ENCODE measurements at regions not wholly inside any gene's neighbourhood (a gene's known extent, or its start where the extent isn't known, plus 50 kb on each side); places are given as distances from the start of the nearest gene placed in this dataset.

DNA sequence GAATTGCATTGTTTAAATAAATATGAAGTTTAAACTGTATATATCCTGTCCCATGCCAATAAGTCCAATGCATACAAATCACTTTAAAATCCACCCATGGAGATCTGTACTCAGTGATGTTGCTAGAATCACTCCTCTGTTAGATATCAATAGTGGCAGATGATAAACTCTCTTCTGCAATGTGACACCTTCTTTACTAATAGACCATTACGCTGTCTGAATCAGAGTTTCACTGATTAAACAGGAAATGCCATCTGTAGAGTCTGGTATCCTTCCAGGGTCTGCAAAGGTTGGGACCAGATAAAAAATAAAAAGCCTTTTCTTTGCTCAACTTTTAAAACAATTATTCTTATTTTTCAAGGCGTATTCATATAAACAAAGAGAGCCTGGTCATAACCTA, 134.5 kb downstream of the EDN3 start:
- Histone ChIP-seq H3K4me3 (ENCODE audit: insufficient read depth, low read depth, low read length) (no peak overlapping the region), H3K36me3 (replicated peaks; ENCODE audit: control insufficient read depth, insufficient read depth, low read length) (no peaks in the 10 kb centered on the region), H3K27me3 (ENCODE audit: control insufficient read depth, insufficient read depth, low read length) (no peaks in the 10 kb centered on the region)
- DNase-seq, result no peak

DNA sequence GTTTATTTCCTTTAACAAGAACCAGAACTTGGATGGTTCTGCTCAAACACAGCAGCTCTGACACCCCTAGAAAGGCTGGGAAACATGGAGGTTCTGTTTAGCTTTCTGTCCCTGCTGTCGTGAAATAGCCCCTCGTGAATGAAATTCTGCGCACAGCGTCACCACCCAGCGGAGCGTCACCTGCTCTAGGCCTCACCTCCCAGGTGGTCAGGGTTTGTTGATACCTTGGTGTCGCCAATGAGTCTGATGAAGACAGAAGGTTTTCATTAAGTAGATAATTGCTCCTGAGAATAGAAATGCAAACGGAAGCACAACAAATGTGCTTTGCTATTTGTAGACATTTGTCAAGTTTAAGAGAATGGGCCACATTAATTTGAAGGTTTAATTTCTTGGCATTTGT, 135.1 kb downstream of the EDN3 start:
- Histone ChIP-seq H3K27me3 (ENCODE audit: control insufficient read depth, insufficient read depth, low read length) (no peaks in the 10 kb centered on the region), H3K36me3 (replicated peaks; ENCODE audit: control insufficient read depth, insufficient read depth, low read length) (no peaks in the 10 kb centered on the region), H3K4me3 (ENCODE audit: insufficient read depth, low read depth, low read length) (no peak overlapping the region)
- no peak for DNase-seq

DNA sequence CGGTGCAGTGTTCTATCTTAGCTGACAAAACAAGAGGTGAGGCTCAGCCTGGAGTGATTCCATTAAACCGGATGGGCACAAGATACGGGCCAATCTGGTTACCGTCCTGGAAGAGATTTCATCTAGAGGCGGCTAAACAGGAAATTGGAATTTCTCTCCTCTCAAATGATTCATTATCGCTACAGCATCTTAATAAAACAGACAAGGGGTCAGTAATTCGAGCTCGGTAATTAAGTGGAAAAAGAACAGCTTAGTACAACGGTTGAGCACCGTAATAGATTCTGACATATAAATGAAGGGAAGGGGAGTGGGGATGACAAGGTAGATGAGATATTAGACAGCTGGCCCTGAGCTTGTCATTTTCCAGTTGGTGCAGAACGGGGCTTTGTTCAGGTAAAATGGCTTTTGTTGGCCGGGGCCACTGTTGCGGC, 137.2 kb downstream of the EDN3 start:
- no peaks in the 10 kb centered on the region for H3K36me3 ChIP-seq (replicated peaks; ENCODE audit: control insufficient read depth, insufficient read depth, low read length)
- H3K4me3 ChIP-seq (ENCODE audit: insufficient read depth, low read depth, low read length), result no peak overlapping the region
- H3K27me3 ChIP-seq (ENCODE audit: control insufficient read depth, insufficient read depth, low read length), result no peaks in the 10 kb centered on the region
- DNase-seq, result no peak

DNA sequence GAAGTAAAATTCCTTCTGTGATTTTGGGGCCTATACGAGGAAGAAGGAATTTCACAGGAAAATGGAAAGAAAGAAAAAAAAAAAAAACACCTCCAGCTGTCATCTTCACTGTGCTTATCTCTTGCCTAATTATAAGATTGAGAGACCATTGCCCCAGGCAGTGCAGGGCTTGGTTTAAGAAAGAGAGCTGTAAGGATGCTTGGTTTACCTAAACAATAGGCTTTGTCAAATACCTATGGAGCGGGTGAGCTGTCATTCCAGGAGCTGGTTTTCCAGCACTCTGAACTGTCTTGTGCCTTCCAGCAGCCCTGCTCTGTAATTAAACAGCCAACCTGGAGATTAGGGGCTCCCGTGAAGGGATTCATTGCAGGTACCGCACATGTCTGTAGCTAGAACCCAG, 137.8 kb downstream of the EDN3 start:
- H3K27me3 ChIP-seq (ENCODE audit: control insufficient read depth, insufficient read depth, low read length), result no peaks in the 10 kb centered on the region
- no peak for DNase-seq
- H3K36me3 ChIP-seq (replicated peaks; ENCODE audit: control insufficient read depth, insufficient read depth, low read length), result no peaks in the 10 kb centered on the region
- no peak overlapping the region for H3K4me3 ChIP-seq (ENCODE audit: insufficient read depth, low read depth, low read length)

DNA sequence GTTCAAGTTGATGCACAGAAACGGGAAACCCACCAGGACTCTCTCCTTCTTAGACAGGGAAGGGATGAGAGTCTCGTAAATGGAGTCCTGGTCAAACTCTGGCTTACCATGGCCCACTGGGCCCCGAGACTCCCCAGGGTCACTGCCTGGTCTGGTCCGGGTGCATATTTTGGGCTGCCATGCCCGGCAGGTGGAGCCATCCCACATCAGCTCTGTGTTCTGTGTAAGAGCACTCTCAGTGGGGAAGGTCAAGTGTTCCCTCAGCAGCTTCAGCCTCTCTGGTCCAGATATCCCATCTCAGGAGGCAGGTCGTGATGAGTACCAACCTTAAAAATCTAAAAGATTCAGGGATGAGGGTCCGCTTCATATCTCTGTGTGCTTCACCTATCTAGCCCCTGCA, 138.8 kb downstream of the EDN3 start:
- Histone ChIP-seq H3K36me3 (replicated peaks; ENCODE audit: control insufficient read depth, insufficient read depth, low read length) (no peaks in the 10 kb centered on the region), H3K27me3 (ENCODE audit: control insufficient read depth, insufficient read depth, low read length) (no peaks in the 10 kb centered on the region), H3K4me3 (ENCODE audit: insufficient read depth, low read depth, low read length) (no peak overlapping the region)
- no peak for DNase-seq

DNA sequence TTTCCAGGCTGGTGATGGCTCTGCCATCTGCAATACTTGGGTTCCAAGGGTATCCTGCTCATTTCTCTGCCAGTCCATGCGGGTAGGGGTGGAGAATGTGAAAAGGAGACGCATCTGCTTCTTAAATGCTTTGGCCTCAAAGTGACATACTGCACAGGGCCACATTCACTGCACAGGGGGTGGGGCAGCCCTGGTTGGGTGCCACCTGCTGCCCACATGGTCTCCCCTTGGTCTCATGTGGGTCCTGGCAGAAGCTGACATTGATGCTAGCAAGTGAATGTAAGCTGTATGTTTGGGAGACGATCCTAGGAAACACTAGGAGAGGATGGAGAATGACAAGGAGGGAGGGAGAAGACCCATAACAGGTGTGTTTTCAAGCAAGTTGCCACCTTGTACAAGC, 140.9 kb downstream of the EDN3 start:
- Histone ChIP-seq H3K27me3 (ENCODE audit: control insufficient read depth, insufficient read depth, low read length) (no peaks in the 10 kb centered on the region), H3K4me3 (ENCODE audit: insufficient read depth, low read depth, low read length) (no peak overlapping the region), H3K36me3 (replicated peaks; ENCODE audit: control insufficient read depth, insufficient read depth, low read length) (no peaks in the 10 kb centered on the region)
- no peak for DNase-seq

DNA sequence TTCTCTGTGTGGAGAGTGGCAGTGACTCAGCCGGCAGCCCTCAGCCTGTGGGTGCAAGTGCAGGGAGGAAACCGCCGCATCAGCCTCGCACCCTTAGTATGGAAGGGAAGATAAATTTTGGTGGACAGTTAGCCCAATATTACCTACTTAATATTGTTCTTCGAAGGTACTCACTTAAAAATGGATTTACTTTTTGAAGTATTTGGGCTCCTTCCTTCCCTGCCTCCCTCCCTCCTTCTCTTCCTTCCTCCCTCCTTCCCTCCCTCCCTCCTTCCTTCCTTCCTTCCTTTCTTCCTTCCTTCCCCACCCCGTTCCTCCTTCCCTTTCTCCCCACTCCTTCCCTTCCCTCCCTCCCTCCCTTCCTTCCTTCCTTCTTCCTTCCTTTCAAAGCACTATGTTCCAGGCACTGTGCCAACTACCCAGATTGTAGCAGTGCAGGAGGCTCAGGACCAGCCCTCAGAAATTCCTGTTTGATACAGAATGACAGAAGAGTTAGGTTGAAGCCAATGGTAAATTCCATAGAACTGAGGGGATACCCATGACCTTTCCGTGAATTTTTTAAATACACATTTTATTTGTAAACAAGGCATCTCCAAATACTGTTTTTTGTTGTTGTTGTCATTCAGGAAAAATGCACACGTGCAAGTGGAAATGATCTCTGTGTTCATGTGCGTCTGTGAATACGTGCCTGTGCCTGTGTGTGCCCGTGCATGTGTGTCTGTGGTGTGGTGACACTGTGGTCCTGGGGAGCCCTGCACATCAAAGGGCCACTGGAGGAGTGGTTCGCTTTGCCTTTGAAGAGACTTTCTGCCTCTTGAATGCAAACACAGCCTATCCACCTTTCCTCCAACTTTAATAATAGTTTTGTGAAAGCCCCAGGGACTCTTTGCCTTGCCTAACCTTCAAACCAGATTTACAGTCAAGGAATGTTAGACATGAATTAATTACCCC, 141.7 kb downstream of the EDN3 start:
- no peaks in the 10 kb centered on the region for H3K27me3 ChIP-seq (ENCODE audit: control insufficient read depth, insufficient read depth, low read length)
- no peak for DNase-seq
- H3K4me3 ChIP-seq (ENCODE audit: insufficient read depth, low read depth, low read length), result no peak overlapping the region
- no peaks in the 10 kb centered on the region for H3K36me3 ChIP-seq (replicated peaks; ENCODE audit: control insufficient read depth, insufficient read depth, low read length)

DNA sequence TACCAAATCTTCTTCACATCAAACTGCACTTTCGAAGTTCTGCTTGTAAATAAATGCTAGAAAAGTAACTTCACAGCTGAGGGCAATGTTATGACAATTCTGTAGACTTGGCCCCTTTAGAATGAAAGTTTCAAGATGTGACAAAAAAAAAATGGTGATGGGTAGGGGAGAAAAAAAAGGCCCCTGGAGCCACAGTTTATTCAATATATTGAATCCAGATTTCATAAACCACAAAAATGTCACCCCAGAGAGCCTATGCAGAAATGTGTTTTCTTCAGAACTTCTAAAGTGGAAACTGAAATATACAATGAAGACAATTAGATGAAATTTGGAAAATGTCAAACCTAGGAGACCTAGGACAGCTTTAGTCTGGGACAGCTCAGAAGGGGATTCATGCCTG, 143.1 kb downstream of the EDN3 start:
- Histone ChIP-seq H3K4me3 (ENCODE audit: insufficient read depth, low read depth, low read length) (no peak overlapping the region), H3K27me3 (ENCODE audit: control insufficient read depth, insufficient read depth, low read length) (no peaks in the 10 kb centered on the region), H3K36me3 (replicated peaks; ENCODE audit: control insufficient read depth, insufficient read depth, low read length) (no peaks in the 10 kb centered on the region)
- DNase-seq, result no peak

DNA sequence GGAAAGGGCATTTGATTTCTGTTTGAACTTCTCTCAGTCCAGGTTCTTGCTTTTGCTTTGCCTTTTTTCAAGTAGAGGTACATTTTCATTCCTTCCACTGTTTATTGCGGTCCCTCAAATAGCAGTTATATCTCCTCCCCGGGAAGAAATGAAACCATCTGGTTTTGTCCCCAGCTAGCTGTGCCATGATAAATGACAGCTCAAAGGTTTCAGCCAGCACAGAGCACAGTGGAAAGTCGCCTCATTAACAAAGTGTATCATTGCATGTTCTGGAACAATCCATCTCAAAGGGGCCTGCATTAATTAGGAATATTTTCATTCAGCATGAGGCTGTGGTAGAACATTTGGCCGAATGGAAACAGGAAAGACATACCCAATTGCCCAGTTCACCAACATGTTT, 146.0 kb downstream of the EDN3 start:
- DNase-seq, result no peak
- H3K4me3 ChIP-seq (ENCODE audit: insufficient read depth, low read depth, low read length), result no peak overlapping the region
- H3K27me3 ChIP-seq (ENCODE audit: control insufficient read depth, insufficient read depth, low read length), result no peaks in the 10 kb centered on the region
- no peaks in the 10 kb centered on the region for H3K36me3 ChIP-seq (replicated peaks; ENCODE audit: control insufficient read depth, insufficient read depth, low read length)

DNA sequence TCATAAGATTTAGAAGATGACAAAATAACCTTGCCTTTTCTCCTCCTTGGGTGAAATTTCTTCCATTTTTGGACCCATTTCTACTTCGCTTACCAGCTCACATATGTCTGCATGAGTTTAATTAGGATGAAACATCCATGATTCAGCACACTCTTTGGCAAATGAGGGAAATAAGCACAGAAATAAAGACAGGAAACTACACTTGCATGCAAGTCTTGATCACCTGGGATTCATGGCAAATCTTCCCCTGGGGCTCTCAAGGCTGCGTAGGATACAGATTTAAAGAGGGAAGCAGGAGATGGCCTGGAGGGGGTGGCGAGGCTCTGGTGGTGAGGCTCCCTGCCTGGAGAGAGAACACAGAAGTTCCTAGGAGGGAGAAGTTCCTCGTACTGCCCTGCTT, 147.8 kb downstream of the EDN3 start:
- no peak for DNase-seq
- Histone ChIP-seq H3K4me3 (ENCODE audit: insufficient read depth, low read depth, low read length) (no peak overlapping the region), H3K36me3 (replicated peaks; ENCODE audit: control insufficient read depth, insufficient read depth, low read length) (no peaks in the 10 kb centered on the region), H3K27me3 (ENCODE audit: control insufficient read depth, insufficient read depth, low read length) (no peaks in the 10 kb centered on the region)

DNA sequence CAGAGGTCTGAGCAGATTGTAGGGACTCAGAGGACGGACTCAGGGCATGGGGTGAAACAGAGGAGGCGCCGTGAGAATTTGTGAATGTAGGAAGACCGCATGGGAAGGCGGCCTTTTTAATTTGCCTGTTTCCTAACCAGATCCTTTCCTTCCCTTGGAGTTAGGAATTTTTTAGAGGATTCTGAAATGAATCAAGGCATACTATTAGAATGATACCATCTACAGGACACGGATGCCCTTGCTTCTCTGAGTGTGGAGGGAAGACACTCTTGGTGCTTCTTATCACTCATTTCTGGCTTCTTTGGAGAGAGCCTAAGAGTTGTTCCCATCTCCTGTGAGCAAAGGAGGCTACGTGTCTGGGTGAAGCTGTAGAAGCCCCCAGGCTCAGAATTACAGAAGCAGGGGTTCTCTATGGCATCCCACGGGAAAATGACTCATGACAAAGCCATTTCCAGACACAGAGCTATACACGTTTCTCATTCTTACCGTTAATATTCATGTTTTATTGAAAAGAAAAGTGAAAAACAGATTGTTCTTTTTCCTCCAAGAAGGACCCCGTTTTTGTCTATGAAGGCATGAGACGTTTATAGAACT, 148.5 kb downstream of the EDN3 start:
- DNase-seq, result no peak
- Histone ChIP-seq H3K27me3 (ENCODE audit: control insufficient read depth, insufficient read depth, low read length) (no peaks in the 10 kb centered on the region), H3K4me3 (ENCODE audit: insufficient read depth, low read depth, low read length) (no peak overlapping the region), H3K36me3 (replicated peaks; ENCODE audit: control insufficient read depth, insufficient read depth, low read length) (no peaks in the 10 kb centered on the region)

DNA sequence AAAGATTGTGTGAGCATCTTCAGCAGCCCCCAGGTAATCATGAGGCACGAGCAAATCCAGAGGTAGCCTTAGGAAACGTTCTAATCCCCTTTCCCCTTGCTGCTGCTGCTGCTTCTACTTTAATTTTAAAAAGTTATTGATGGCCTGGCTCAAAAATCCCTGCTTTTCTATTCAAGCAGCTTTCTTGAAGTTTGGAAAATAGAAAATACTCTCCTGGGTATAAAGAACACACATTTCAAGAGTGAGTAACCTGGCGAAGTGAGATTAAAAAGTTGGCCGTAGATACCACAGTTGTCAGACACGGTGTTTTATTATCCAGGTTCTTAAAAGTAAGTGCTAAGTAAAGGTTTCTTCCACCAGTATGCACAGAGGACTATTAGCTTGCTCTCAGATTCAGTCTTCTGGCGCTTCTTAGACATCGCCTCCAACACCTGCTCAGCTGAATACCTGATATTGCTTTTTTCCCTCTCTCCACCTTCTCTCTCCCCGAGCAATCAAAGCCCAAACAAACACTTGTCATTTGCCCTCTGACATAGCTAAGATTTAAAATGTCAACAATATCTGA, 150.7 kb downstream of the EDN3 start:
- Histone ChIP-seq H3K4me3 (ENCODE audit: insufficient read depth, low read depth, low read length) (no peak overlapping the region), H3K27me3 (ENCODE audit: control insufficient read depth, insufficient read depth, low read length) (no peaks in the 10 kb centered on the region), H3K36me3 (replicated peaks; ENCODE audit: control insufficient read depth, insufficient read depth, low read length) (no peaks in the 10 kb centered on the region)
- no peak for DNase-seq

DNA sequence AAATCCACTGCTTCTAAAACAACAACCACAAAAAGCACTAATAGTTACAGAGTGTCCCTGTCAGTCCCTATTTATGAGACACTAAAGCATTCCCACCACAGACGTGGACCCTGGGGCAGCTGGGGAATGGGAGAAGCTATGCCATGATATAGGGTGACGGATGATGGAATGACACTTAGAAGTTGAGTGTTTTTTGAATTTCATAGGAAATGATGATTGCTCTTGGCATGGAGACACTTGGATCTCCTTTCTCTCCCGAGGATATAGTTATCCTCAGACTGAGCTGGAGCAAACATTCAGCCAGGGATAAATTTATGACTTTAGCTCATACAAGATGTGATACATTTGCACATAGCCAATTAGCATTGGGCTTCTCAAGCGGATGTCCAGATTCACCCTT, 151.2 kb downstream of the EDN3 start:
- Histone ChIP-seq H3K27me3 (ENCODE audit: control insufficient read depth, insufficient read depth, low read length) (no peaks in the 10 kb centered on the region), H3K4me3 (ENCODE audit: insufficient read depth, low read depth, low read length) (no peak overlapping the region), H3K36me3 (replicated peaks; ENCODE audit: control insufficient read depth, insufficient read depth, low read length) (no peaks in the 10 kb centered on the region)
- no peak for DNase-seq

DNA sequence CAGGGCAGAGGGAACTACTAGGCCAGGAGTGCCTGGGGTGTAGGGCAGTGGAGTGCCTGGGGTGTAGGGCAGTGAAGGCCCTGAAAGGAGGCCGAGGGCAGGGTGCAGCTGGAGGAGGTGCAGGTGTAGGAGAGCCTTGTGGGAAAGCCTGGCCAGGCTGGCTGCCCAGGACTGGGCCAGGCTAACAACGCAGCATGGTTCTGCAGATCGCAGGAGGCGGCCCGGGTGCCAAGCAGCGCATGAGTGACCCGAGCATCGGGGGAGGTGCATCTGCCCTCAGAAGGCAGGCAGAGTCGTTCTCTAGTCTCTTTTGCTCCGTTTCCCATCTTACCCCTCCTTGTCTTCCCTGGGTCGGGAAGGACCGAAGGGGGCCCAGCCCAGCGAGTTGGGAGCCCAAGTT, 151.5 kb upstream of the PHACTR3 start:
- H3K27me3 ChIP-seq (ENCODE audit: control insufficient read depth, insufficient read depth, low read length), result no peaks in the 10 kb centered on the region
- no peaks in the 10 kb centered on the region for H3K36me3 ChIP-seq (replicated peaks; ENCODE audit: control insufficient read depth, insufficient read depth, low read length)
- no peak overlapping the region for H3K4me3 ChIP-seq (ENCODE audit: insufficient read depth, low read depth, low read length)
- DNase-seq, result no peak

Measured in H7 (cell line).